WTC11 (cell line): ENCODE measurements at regions not wholly inside any gene's neighbourhood (a gene's known extent, or its start where the extent isn't known, plus 50 kb on each side); places are given as distances from the start of the nearest gene placed in this dataset.

Experiments used
- ATAC-seq: fragments of 200-7000 bp; cut with Tn5 transposase; 2 replicates; pipeline ENCODE4 v1.10.0; 2021; ENCODE audit warnings: mild to moderate bottlenecking, moderate library complexity
- CTCF ChIA-PET: fragments of 300-600 bp; sonication (Branson Sonifier 250); formaldehyde crosslinking; loops from one replicate; lab custom pipeline; 2021; ENCODE audit warnings: antibody characterized with exemption; lab: Charles Lee
- POLR2A ChIA-PET: fragments of 350-600 bp; sonication (Branson Sonifier 250); formaldehyde crosslinking; loops from one replicate; lab custom pipeline; 2021; ENCODE audit warnings: antibody characterized with exemption; lab: Charles Lee
- DNase-seq: peaks from one replicate; pipeline ENCODE4 v3.0.0; 2021; ENCODE audit warnings: low spot score
- H3K27ac Mint-ChIP-seq: 2 replicates; pipeline ENCODE4 v1.8.0; 2021; ENCODE audit warnings: mixed read lengths
- H3K27me3 Mint-ChIP-seq: 2 replicates; pipeline ENCODE4 v1.8.0; 2021; ENCODE audit warnings: low read depth, mild to moderate bottlenecking, moderate library complexity, mixed read lengths
- H3K36me3 Mint-ChIP-seq: 2 replicates; pipeline ENCODE4 v1.8.0; 2021; ENCODE audit warnings: mixed read lengths
- H3K4me1 Mint-ChIP-seq: 2 replicates; pipeline ENCODE4 v1.8.0; 2022; ENCODE audit warnings: mixed read lengths
- H3K4me3 Mint-ChIP-seq: 2 replicates; pipeline ENCODE4 v1.8.0; 2021; ENCODE audit warnings: mild to moderate bottlenecking, moderate library complexity, mixed read lengths
- H3K9me3 Mint-ChIP-seq: 2 replicates; pipeline ENCODE4 v1.8.0; 2021; ENCODE audit warnings: mixed read lengths
- E2F5 ChIP-seq: sonication (generic); formaldehyde crosslinking; IDR thresholded peaks from 2 replicates; pipeline ENCODE4 v1.8.1; 2022; ENCODE audit warnings: mild to moderate bottlenecking, moderate library complexity, missing genetic modification reagents
- ERG ChIP-seq: fragments of 250-450 bp; sonication (Bioruptor Pico); IDR thresholded peaks from 2 replicates; pipeline ENCODE4 v1.8.0; 2021; ENCODE audit warnings: mild to moderate bottlenecking
- FOXP4 ChIP-seq: sonication (generic); formaldehyde crosslinking; IDR thresholded peaks from 2 replicates; pipeline ENCODE4 v1.8.0; 2022; ENCODE audit warnings: mild to moderate bottlenecking, missing genetic modification reagents
- IRF2 ChIP-seq: sonication (generic); formaldehyde crosslinking; IDR thresholded peaks from 2 replicates; pipeline ENCODE4 v1.8.0; 2022; ENCODE audit warnings: low read depth, missing genetic modification reagents, borderline replicate concordance
- MXD4 ChIP-seq: fragments of 250-450 bp; sonication (Bioruptor Pico); IDR thresholded peaks from 2 replicates; pipeline ENCODE4 v1.8.0; 2021; ENCODE audit warnings: mild to moderate bottlenecking, moderate library complexity, borderline replicate concordance
- MYBL2 ChIP-seq: sonication (generic); formaldehyde crosslinking; IDR thresholded peaks from 2 replicates; pipeline ENCODE4 v1.8.1; 2023; ENCODE audit warnings: mild to moderate bottlenecking, moderate library complexity, missing genetic modification reagents
- NFATC4 ChIP-seq: fragments of 250-450 bp; sonication (Bioruptor Pico); IDR thresholded peaks from 2 replicates; pipeline ENCODE4 v1.9.0; 2021; ENCODE audit warnings: mild to moderate bottlenecking
- PRDM15 ChIP-seq: sonication (generic); formaldehyde crosslinking; IDR thresholded peaks from 2 replicates; pipeline ENCODE4 v1.8.0; 2022; ENCODE audit warnings: missing genetic modification reagents
- SMAD3 ChIP-seq: sonication (generic); formaldehyde crosslinking; IDR thresholded peaks from 2 replicates; pipeline ENCODE4 v1.8.0; 2022; ENCODE audit warnings: missing genetic modification reagents, mild to moderate bottlenecking, borderline replicate concordance
- TCF7 ChIP-seq: sonication (generic); formaldehyde crosslinking; IDR thresholded peaks from 2 replicates; pipeline ENCODE4 v1.8.0; 2022; ENCODE audit warnings: mild to moderate bottlenecking, low read depth, missing genetic modification reagents, moderate library complexity
- TEAD1 ChIP-seq: sonication (generic); formaldehyde crosslinking; IDR thresholded peaks from 2 replicates; pipeline ENCODE4 v1.8.0; 2022; ENCODE audit warnings: mild to moderate bottlenecking, missing genetic modification reagents
- USF1 ChIP-seq: sonication (generic); formaldehyde crosslinking; IDR thresholded peaks from 2 replicates; pipeline ENCODE4 v1.8.0; 2022; ENCODE audit warnings: mild to moderate bottlenecking, missing genetic modification reagents
- USF2 ChIP-seq: sonication (generic); formaldehyde crosslinking; IDR thresholded peaks from 2 replicates; pipeline ENCODE4 v1.8.1; 2023; ENCODE audit warnings: mild to moderate bottlenecking, missing genetic modification reagents, moderate library complexity
- ZNF281 ChIP-seq: sonication (generic); formaldehyde crosslinking; IDR thresholded peaks from 2 replicates; pipeline ENCODE4 v1.8.0; 2023; ENCODE audit warnings: mild to moderate bottlenecking, missing genetic modification reagents
- ZNF425 ChIP-seq: fragments of 250-450 bp; sonication (Bioruptor Pico); conservative IDR thresholded peaks from 2 replicates; pipeline ENCODE4 v1.9.0; 2021; ENCODE audit warnings: mild to moderate bottlenecking
- ZNF532 ChIP-seq: fragments of 250-450 bp; sonication (Bioruptor Pico); IDR thresholded peaks from 2 replicates; pipeline ENCODE4 v1.9.0; 2021; ENCODE audit warnings: mild to moderate bottlenecking, borderline replicate concordance

- TF ChIP-seq ZNF425 (CRISPR knock-in tag) (no peak), IRF2 (CRISPR knock-in tag) (no peak)
- TF ChIP-seq, all 79 proteins: peak for 0
Observed at GRCh38 chr3:18937574-18937973, 210.7 kb upstream of the KCNH8 start (continued).

- ChIA-PET CTCF (no interaction called here), POLR2A (no interaction called here)
- Mint-ChIP-seq H3K27me3 (no peaks in the 10 kb centered on the region), H3K27ac (no peak overlapping the region), H3K4me3 (no peak overlapping the region), H3K36me3 (no peaks in the 10 kb centered on the region), H3K4me1 (no peaks in the 10 kb centered on the region), H3K9me3 (no peaks in the 10 kb centered on the region)
- ATAC-seq (no peak), DNase-seq (no peak)
- TF ChIP-seq ZNF532 (CRISPR knock-in tag) = no peak
- TF ChIP-seq MYBL2 = no peak
- TF ChIP-seq USF1 = no peak
- no peak for TF ChIP-seq TEAD1 (CRISPR knock-in tag)
- no peak for TF ChIP-seq PRDM15
- TF ChIP-seq SMAD3 (CRISPR knock-in tag) = no peak
- no peak for TF ChIP-seq TCF7 (CRISPR knock-in tag)
- TF ChIP-seq FOXP4 (CRISPR knock-in tag) = no peak
- no peak for TF ChIP-seq E2F5 (CRISPR knock-in tag)
- TF ChIP-seq MXD4 (CRISPR knock-in tag) = no peak
- TF ChIP-seq USF2 (CRISPR knock-in tag) = no peak
- no peak for TF ChIP-seq NFATC4 (CRISPR knock-in tag)
- no peak for TF ChIP-seq ZNF281 (CRISPR knock-in tag)
- TF ChIP-seq ERG = no peak
Observed at GRCh38 chr3:18919158-18919557, 229.2 kb upstream of the KCNH8 start.
